Gastroesophageal sphincter (tissue), 3 donors: ENCODE measurements at regions not wholly inside any gene's neighbourhood (a gene's known extent, or its start where the extent isn't known, plus 50 kb on each side); places are given as distances from the start of the nearest gene placed in this dataset.

Source experiments
- CTCF ChIP-seq, 4 experiments: fragments of 200-600 bp in 2 of 4; fragments of 450-650 bp in 2 of 4; sonication (generic) in 1 of 4; IDR thresholded peaks; one replicate each; pipeline ENCODE4 v1.5.1; 2017 to 2019; ENCODE audit warnings: antibody characterized with exemption in 4 of 4, mild to moderate bottlenecking in 2 of 4, moderate library complexity in 2 of 4
- EP300 ChIP-seq: sonication (generic); formaldehyde crosslinking; IDR thresholded peaks from one replicate; pipeline ENCODE4 v1.6.1; 2017; ENCODE audit warnings: antibody characterized with exemption, mild to moderate bottlenecking
- POLR2A ChIP-seq, 2 donors: fragments of 450-650 bp; IDR thresholded peaks; one replicate each; pipeline ENCODE4 v1.6.1; 2017; ENCODE audit warnings: antibody characterized with exemption in 2 of 2, mild to moderate bottlenecking in 2 of 2, moderate library complexity in 1 of 2
- POLR2AphosphoS5 ChIP-seq: sonication (generic); formaldehyde crosslinking; IDR thresholded peaks from one replicate; pipeline ENCODE4 v1.6.1; 2017; ENCODE audit warnings: antibody characterized with exemption

- TF ChIP-seq CTCF (IDR thresholded peaks at IDR 0.05) (no peak), POLR2A (IDR thresholded peaks at IDR 0.05) (no peak), POLR2AphosphoS5 (no peak), EP300 (no peak)
These were observed 217.3 kb upstream of the P2RY1 start for GRCh38 chr3:152617609-152618008.
